HG03520 (cell line): ENCODE measurements at regions not wholly inside any gene's neighbourhood (a gene's known extent, or its start where the extent isn't known, plus 50 kb on each side); places are given as distances from the start of the nearest gene placed in this dataset.
"Not testable (repeated sequence)": the region's sequence is repeated elsewhere in the genome, so short reads cannot be mapped to it uniquely, and the experiment has no call there.

ENCODE experiments used
- ATAC-seq: cut with Tn5 transposase; IDR thresholded peaks from one replicate; pipeline ENCODE4 v1.9.1; 2021; ENCODE audit warnings: mild to moderate bottlenecking, moderate library complexity; ENCODE audit not compliant: unreplicated experiment

GRCh38 chr10:14429043-14429700, 98.4 kb upstream of the FRMD4A start:
- ATAC-seq: no peak

GRCh38 chr10:14425034-14425433, 94.3 kb upstream of the FRMD4A start:
- ATAC-seq: no peak

GRCh38 chr10:14423111-14423744, 92.5 kb upstream of the FRMD4A start:
- ATAC-seq: no peak

- no peak for ATAC-seq
Observed at GRCh38 chr10:14422431-14422830, 91.7 kb upstream of the FRMD4A start.

GRCh38 chr10:14421941-14422340, 91.2 kb upstream of the FRMD4A start:
- ATAC-seq: no peak

- not testable (repeated sequence) for ATAC-seq
Observed at GRCh38 chr10:14417336-14417735, 86.6 kb upstream of the FRMD4A start.

GRCh38 chr10:14416308-14416700, 85.6 kb upstream of the FRMD4A start:
- ATAC-seq: no peak

GRCh38 chr10:14415676-14416307, 85.1 kb upstream of the FRMD4A start:
- no peak for ATAC-seq

GRCh38 chr10:14414901-14415300, 84.2 kb upstream of the FRMD4A start:
- no peak for ATAC-seq

- no peak for ATAC-seq
Observed at GRCh38 chr10:14413523-14413922, 82.8 kb upstream of the FRMD4A start.

- no peak for ATAC-seq
Observed at GRCh38 chr10:14412624-14413023, 81.9 kb upstream of the FRMD4A start.

- no peak for ATAC-seq
Observed at GRCh38 chr10:14409856-14410458, 79.2 kb upstream of the FRMD4A start.

- no peak for ATAC-seq
Observed at GRCh38 chr10:14409247-14409646, 78.5 kb upstream of the FRMD4A start.

- ATAC-seq: no peak
Observed at GRCh38 chr10:14408139-14408538, 77.4 kb upstream of the FRMD4A start.

- ATAC-seq: no peak
Observed at GRCh38 chr10:14407567-14407966, 76.8 kb upstream of the FRMD4A start.

GRCh38 chr10:14405076-14406065, 74.6 kb upstream of the FRMD4A start:
- no peak for ATAC-seq

GRCh38 chr10:14403881-14404623, 73.3 kb upstream of the FRMD4A start:
- no peak for ATAC-seq

GRCh38 chr10:14403359-14403758, 72.6 kb upstream of the FRMD4A start:
- ATAC-seq: no peak

- no peak for ATAC-seq
Observed at GRCh38 chr10:14399641-14400040, 68.9 kb upstream of the FRMD4A start.

GRCh38 chr10:14397066-14397465, 66.3 kb upstream of the FRMD4A start:
- no peak for ATAC-seq
